ENCODE measurements at regions not wholly inside any gene's neighbourhood (a gene's known extent, or its start where the extent isn't known, plus 50 kb on each side); places are given as distances from the start of the nearest gene placed in this dataset.

DNA sequence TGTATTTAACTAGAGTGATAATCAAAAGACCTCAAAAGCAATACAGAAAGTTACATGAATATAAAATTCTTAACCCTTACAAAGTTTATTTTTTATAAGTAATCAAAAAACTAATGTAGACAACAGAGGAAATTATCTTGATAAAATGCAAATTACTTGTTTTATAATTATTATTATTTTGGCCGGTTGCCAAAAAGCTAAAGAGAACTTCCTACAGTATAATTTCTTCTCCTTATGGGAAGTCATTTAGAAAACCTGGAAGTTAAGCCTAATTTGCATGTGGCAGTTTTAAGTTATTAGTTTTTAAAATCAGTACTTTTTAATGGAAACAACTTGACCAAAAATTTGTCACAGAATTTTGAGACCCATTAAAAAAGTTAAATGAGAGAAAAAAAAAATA, 621.3 kb upstream of the PCDH10 start:
- TF ChIP-seq GABPA (IDR thresholded peaks at IDR 0.05; ENCODE audit: low read depth) (no peak), POLR2AphosphoS5 (IDR thresholded peaks at IDR 0.05; ENCODE audit: low read depth) (no peak)
- TF ChIP-seq, protein P1, sequence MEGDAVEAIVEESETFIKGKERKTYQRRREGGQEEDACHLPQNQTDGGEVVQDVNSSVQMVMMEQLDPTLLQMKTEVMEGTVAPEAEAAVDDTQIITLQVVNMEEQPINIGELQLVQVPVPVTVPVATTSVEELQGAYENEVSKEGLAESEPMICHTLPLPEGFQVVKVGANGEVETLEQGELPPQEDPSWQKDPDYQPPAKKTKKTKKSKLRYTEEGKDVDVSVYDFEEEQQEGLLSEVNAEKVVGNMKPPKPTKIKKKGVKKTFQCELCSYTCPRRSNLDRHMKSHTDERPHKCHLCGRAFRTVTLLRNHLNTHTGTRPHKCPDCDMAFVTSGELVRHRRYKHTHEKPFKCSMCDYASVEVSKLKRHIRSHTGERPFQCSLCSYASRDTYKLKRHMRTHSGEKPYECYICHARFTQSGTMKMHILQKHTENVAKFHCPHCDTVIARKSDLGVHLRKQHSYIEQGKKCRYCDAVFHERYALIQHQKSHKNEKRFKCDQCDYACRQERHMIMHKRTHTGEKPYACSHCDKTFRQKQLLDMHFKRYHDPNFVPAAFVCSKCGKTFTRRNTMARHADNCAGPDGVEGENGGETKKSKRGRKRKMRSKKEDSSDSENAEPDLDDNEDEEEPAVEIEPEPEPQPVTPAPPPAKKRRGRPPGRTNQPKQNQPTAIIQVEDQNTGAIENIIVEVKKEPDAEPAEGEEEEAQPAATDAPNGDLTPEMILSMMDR (IDR thresholded peaks at IDR 0.05; ENCODE audit: insufficient read depth, low read length): no peak
